Fibroblast of the aortic adventitia (primary cell): ENCODE measurements at regions not wholly inside any gene's neighbourhood (a gene's known extent, or its start where the extent isn't known, plus 50 kb on each side); places are given as distances from the start of the nearest gene placed in this dataset.
A peak's percentile ranks its signal among the peaks of the same experiment; 100 is the strongest.

Source experiments
- DNase-seq: peaks from one replicate; pipeline ENCODE4 v3.0.0-alpha.2; 2010; ENCODE audit warnings: low read depth
- H3K4me3 ChIP-seq: 2 replicates; pipeline ENCODE4 v1.5.1; 2011; ENCODE audit warnings: low read depth, mild to moderate bottlenecking, control low read depth, low read length, moderate library complexity
- TF ChIP-seq, protein P1 (sequence below): IDR thresholded peaks from 2 replicates; pipeline ENCODE4 v1.5.1; 2011; ENCODE audit warnings: mild to moderate bottlenecking, low read length, control low read depth, inconsistent platforms; ENCODE audit not compliant: insufficient read depth

DNA sequence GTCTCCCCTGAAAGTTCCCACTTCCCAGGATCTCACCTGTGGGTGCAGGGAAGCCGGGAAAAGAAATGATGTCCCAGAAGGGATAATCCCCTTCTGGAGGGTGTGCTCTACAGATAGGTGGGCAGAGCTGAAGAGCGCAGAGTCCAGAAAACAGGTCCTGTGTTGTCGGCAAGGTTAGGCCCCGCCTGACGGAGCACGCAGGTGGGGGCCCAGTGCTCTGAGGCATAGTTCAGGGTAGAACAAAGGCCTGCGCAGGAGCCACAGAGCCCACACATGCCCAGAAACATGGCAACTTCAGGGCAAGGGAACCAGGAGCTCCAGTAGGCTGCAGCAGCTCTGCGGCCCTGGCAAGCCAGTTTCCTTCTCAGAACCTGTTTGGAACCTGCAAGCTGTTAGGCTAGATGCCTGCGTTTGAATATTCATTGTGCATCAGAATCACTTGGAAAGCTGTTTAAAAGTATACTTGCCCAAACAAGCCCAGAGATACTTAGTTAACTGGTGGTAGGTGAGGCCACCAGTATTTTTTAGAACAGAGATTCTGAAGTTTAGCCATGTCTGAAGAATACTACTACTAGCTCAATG is 386.6 kb downstream of the BUD13 start:
- DNase-seq: no peak
- TF ChIP-seq, protein P1, sequence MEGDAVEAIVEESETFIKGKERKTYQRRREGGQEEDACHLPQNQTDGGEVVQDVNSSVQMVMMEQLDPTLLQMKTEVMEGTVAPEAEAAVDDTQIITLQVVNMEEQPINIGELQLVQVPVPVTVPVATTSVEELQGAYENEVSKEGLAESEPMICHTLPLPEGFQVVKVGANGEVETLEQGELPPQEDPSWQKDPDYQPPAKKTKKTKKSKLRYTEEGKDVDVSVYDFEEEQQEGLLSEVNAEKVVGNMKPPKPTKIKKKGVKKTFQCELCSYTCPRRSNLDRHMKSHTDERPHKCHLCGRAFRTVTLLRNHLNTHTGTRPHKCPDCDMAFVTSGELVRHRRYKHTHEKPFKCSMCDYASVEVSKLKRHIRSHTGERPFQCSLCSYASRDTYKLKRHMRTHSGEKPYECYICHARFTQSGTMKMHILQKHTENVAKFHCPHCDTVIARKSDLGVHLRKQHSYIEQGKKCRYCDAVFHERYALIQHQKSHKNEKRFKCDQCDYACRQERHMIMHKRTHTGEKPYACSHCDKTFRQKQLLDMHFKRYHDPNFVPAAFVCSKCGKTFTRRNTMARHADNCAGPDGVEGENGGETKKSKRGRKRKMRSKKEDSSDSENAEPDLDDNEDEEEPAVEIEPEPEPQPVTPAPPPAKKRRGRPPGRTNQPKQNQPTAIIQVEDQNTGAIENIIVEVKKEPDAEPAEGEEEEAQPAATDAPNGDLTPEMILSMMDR: no peak
- H3K4me3 ChIP-seq: no peak overlapping the region

- DNase-seq: no peak
- TF ChIP-seq, protein P1: no peak
Observed at GRCh38 chr11:116384876-116385275, 387.9 kb downstream of the BUD13 start.

GRCh38 chr11:116384407-116384806 is 388.4 kb downstream of the BUD13 start:
- DNase-seq: no peak
- TF ChIP-seq, protein P1: no peak
- H3K4me3 ChIP-seq: no peak overlapping the region

More at GRCh38 chr11:116384876-116385275, 387.9 kb downstream of the BUD13 start:
- no peak overlapping the region for H3K4me3 ChIP-seq

DNA sequence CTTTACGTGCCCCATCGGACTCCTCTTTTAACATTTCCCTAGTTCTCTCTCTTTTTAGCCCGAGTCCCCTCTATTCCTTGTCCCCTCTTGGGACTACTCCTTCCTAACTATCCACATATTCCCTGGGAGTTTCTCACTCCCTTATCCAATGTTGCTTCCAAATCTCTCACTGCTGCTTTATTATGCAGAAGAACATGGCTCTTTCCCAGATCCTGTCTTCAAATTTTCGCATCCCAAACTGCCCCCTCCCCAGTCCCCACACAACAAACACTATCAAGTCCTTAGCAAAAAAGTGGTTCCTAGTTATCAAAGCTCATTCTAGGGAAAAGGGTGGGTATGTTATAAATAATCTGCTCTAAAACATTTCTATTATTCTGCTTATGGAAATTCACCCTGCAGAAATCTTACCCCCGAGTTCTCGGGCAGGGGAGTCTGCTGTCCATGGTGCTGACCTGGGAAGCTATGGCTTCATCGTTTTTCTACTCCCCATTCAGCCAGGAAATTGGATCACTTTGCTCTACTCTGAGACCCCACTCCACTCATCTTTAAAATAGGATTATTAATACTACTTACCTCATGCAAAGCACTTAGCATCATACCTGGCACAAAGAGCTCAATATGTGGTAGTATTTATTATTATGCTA is 393.5 kb downstream of the BUD13 start:
- DNase-seq: peak; percentile 12
- TF ChIP-seq, protein P1: no peak
- H3K4me3 ChIP-seq: no peak overlapping the region

GRCh38 chr11:116376547-116376946 is 396.2 kb downstream of the BUD13 start:
- H3K4me3 ChIP-seq: no peak overlapping the region
- DNase-seq: no peak
- TF ChIP-seq, protein P1: no peak

- TF ChIP-seq, protein P1: no peak
- no peak for DNase-seq
- H3K4me3 ChIP-seq: no peak overlapping the region
Observed at GRCh38 chr11:116376054-116376453, 396.7 kb downstream of the BUD13 start.

GRCh38 chr11:116375221-116375620 is 397.6 kb downstream of the BUD13 start:
- H3K4me3 ChIP-seq: no peak overlapping the region
- TF ChIP-seq, protein P1: no peak
- no peak for DNase-seq
